GM18520 (cell line): ENCODE measurements at regions not wholly inside any gene's neighbourhood (a gene's known extent, or its start where the extent isn't known, plus 50 kb on each side); places are given as distances from the start of the nearest gene placed in this dataset.

Experiments used
- ATAC-seq: cut with Tn5 transposase; IDR thresholded peaks from one replicate; pipeline ENCODE4 v1.9.1; 2021; ENCODE audit not compliant: unreplicated experiment

DNA sequence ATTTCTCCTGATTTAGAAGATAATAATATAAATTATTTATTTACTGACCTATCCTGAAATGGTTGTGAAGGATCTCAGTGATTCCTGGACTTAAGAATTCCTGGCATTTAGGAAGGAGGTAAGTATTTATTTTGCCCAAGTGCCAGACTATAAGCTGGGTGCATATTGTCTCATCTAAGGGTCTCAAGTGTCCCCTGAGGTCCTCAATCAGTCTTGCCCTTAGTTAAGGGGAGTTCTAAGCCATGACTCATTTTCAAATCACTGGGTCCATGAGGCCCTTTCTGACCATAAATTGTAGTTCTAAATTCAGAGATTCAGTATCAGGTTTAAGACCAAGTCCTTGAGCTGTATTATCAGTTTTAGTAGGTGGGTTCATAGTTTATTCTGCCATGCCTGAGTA, 251.6 kb upstream of the MEOX2 start:
- no peak for ATAC-seq

DNA sequence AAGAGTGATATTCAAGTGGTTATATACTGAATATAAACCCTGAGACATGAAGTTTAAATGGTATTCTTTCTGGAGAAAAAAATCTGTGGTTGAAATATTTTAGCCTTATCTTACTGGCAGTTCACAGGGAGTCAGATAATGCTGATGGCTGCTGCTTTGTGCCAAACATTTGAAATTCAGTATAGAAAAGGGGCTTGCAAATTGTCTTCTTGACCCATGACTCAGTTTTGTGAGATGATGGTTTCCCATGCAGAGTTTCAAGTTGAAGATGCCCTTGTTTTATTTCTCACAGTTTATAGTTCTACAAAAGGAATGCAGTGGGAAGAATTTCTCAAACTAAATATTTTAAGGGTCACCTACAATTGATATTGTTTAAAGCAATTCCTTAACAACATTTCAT, 251.1 kb upstream of the MEOX2 start:
- no peak for ATAC-seq

DNA sequence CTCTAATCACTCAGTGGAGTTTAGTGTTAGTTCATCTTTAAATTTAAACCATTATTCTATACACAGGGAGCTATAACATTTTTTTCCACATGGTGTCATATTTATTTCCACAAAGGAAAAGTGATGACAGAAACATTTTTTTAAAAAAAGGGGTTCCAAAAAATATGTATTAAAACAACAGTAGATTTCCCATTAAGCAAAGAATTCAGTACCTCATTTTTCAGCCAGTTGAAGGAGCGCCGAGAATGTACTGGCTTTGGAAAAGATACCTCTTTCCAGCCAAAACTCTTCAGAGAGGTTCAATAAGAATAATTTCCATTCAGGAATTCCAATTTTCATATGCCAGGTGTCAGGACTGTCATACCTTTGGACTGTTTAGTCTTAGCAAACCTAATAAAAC, 250.5 kb upstream of the MEOX2 start:
- no peak for ATAC-seq

DNA sequence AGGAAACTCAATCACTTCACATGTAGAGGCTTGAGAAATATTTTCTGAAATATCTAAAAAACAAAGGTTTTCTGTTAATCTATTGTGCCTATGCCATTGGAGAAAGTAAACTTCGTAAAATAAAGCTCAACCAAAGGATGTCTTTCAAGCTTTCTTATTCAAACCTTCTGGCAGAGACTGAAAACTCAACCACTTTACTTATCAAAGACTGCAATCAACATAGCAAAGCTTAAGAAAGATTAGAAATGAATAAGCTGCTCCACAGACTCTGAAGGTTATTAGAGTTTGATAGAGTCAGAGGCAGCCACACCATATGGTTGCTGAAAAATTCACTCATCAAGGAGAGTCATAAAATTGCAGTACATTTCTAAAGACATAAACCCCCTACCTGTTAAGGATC, 245.8 kb upstream of the MEOX2 start:
- ATAC-seq: no peak

DNA sequence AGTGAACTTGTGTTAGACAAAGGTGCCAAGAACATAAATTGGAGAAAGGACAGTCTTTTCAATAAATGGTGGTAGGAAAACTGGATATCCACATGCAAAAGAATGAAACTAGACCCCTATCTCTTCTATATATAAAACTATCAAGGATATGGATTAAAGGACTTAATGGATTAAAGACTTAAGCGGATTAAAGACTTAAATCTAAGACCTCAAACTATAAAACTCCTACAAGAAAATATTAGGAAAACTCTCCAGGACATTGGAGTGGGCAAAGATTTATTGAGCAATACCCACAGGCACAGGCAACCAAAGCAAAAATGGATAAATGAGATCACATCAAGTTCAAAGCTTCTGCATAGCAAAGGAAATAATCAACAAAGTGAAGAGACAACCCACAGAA, 242.9 kb upstream of the MEOX2 start:
- ATAC-seq: no peak

DNA sequence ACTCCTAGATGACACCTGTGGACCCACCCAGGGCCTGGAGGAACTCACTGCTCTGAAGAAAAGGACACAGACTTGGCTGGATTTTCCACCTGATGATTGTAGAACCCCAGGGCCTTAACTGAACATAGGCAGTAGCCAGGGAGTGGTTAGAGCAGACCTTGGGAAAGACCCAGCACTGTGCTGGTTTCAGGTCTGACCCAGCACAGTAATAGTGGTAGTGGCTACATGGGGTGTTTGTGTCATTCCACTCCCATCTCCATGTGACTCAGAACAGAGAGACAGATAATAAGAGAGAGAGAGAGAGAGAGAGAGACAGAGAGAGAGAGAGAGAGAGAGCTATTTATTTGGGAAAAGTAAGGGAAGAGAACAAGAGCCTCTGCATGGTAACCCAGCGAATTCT, 239.1 kb upstream of the MEOX2 start:
- ATAC-seq: no peak

DNA sequence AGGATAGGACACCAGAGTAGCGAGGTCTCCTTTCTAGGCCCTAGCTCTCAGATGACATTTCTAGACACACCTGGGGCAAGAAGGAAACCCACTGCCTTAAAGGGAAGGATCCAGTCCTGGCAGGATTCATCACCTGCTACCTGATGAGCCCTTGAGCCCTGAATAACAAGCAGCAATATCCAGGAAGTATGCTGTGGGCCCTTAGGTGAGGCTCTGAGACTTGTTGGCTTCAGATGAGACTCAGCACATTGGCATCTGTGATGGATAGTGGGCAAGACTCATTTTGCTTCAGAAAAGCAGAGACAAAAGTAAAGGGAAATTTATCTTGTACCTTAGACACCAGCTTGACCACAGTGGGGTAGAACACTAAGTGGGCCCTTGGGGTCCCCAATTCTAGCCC, 238.4 kb upstream of the MEOX2 start:
- no peak for ATAC-seq

DNA sequence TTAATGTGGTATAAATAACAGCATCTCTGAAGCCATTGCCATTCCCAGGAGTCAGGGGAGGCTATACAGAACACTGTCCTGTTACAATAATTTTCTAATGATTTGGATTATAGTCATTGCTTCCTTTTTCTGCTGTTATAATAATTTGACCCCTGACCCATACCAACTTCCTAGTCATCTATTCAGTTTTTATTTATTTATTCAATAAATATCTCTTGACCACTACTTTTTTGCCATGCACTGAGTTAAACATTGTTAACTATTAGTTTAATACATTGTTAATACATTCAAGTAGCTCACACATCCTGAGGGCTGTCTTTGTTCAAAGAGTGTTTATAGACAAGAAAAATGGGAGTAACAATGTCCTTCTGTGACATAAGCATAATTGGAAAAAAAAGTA, 235.5 kb upstream of the MEOX2 start:
- no peak for ATAC-seq

DNA sequence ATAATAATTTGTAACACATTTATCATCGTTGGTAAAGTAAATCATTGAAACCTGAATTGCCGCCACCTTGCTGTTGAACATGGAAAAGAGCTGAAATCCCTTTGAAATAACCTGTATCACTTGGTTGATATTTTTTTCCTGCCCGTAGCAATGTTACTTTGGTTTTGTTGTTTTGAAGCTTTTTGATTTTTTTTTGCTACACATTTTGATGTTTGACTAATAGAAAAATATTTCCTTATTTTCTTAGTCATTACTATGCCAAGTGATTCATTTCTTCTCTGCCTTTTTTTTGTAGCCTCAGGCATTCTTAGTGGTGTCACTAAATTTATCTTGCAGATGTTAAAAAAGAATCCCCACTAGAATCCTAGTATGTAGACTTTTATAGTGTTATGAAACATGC, 235.1 kb upstream of the MEOX2 start:
- no peak for ATAC-seq

DNA sequence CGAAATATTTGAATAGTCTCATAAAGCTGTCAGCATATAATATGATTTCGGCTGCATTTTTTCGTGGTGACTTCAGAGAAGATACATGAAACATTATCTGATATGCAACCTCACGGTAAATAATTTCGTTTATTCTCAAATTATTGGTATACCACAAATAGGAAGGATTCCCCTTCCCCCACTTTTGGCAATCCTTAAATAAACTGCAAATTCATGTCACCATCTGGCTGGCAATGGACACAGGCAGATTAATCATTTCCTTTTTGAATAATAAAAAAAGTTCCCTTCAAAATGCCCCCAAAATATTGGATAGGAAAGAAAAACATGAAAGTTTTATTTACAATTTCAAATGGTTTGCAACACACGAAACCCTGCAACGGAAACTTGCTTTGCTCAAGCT, 234.5 kb upstream of the MEOX2 start:
- no peak for ATAC-seq

DNA sequence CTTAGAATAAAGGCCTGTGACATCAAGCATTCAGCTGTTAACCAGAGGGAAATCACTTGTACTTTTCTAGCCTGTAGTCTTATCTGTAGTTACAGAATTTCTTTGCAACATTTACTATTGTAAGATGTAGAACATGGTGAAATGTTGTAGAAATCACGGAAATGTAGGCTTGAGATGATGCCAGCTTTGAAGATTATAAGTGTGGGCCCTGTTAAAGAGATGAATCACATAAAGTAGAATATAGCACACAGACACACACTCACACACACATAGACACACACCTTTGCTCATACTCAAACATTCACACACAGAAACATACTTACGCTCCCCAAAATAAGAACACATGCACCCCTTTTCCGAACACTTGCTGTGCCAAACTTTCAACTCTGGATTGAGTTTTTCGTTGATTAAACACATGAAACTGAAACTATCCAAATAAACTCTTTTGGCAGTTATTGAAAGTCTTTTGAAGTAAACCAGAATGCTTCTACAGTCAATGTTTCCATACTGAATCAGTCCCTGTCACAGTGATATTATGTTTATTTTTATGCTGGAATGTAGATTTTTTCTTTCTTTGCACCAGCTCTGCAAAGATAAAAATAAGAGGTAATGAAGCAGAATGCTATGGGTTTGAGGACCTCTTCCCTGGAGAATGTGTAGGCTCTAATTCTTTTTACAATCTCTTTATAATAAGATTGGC, 230.3 kb upstream of the MEOX2 start:
- ATAC-seq: no peak

DNA sequence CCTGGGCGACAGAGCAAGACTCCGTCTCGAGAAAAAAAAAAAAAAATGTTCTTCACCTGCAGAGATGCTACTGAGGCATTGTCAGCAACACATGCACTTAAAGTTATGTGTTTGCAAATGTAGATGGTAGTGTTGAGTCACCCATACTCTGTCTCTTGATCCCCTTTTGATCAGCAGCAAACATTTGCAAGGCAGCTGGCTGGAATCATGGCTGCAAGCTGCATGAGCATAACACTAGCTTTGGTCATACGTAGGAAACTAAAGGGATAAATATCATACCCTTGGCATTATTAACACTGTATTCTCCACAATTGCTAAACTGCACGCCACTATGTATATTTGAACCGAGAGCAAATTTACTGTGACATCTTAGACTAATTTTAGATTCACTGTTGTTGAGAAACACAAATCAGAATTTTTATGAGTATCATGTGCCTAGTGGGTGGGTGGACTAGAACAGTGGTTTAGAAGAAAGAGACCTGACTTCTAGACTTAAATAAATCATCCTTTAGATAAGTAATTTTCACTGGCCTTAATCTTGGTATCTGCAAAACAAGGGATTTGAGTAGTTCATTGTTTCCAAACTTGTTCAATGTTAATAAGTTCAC, 229.3 kb upstream of the MEOX2 start:
- no peak for ATAC-seq

DNA sequence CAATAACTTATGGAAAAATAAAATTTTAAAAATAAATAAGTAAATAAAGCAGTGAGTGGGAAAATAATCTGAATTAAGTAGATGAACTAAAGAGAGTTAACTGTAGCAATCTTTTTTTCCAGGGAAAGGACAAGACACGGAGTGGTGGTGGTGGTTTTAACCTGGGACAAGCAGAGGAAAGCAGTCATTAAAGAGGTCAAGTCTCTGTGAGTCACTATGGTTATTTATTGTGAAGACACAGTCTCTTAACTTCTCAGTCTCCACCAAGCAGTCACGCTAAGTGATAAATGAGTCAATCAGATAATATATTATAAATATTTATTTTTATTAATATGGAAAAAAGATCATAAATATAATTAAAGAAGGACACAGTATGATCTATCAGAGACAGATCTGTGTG, 228.1 kb upstream of the MEOX2 start:
- no peak for ATAC-seq

DNA sequence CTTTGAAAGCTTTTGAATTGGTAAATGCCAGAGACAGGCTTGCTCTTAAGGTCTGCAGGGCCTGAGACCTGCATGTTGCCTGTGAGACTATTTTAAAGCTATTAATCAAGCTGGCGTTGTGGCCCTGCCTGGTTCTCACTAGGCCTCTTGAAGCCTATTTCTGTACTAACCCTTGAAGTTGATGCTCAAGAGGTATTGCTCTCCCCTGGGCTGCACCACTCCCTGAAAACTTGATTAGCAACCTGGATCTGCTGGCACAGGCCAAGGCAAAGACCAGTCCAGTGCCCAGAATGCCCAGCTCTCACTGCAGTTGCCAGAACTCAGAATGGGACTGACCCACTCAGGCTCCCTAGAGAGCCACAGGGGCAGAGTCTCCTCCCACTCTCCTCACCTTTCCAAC, 220.0 kb upstream of the MEOX2 start:
- no peak for ATAC-seq

DNA sequence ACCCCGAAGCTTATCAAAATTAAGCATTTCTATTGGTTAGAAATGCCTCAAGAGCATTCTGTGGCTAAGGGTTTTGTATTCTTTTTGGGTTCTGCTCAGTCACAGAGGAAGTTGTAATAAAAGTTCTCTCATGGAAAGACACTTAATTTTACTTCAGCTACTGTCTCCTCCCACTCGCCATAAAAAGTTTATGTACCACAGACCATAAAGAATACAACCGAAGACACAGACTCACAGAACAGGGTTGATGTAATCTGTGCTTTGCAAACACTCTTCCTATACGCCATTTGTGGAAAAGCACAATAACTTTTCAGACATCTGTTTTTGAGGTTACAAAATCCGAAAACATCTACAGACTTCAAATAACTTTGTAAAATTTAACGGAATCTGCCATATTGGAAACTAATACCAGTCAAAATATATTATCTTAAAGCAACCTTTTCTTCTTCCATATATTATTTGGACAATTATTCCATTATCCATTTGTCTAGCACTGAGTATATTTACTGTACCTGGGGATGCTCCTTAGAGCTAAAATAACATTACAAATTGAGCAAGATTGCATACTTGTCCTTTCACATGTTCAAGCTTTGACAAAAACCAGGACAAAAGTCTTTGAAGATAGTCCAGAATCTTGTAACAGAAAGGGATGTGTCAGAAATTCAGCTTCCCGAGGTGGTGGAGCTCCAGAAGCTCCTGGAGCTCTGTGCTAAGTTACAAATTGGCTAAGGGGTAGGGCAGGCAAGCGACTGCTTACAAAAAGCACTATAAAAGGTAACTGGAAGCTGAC, 219.0 kb upstream of the MEOX2 start:
- no peak for ATAC-seq

DNA sequence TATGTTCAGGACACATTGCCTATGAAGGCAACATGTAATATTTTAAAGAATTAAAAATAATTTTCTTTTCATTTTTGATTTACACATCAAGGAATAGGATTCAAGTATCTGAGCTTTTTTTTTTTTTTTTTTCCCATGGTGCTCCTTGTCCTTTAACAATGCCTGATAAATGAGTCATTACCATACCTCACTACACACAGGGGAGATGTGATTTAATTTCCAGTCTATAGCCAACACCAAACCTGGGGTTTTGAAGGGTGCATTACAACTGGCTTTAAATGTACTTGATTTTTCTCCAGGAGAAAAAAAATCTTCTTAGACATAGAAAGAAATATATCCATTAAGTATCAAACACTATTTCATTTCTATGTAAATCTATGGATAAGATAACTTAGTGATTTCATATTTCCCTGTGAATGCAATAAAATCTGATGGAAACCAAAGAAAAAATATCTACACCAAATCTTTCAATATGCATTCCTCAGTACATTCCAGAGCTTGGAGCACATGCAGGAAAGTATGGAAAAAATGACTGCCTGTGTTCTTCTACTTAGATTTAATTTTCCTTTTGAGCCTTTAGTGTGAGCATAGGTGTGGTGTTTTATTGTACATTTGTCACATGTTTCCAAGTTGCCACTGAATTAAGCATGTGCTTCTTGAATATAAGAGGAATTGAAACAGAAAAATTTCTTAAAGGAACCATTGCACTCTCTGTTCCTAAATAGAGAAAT, 204.8 kb upstream of the MEOX2 start:
- no peak for ATAC-seq

DNA sequence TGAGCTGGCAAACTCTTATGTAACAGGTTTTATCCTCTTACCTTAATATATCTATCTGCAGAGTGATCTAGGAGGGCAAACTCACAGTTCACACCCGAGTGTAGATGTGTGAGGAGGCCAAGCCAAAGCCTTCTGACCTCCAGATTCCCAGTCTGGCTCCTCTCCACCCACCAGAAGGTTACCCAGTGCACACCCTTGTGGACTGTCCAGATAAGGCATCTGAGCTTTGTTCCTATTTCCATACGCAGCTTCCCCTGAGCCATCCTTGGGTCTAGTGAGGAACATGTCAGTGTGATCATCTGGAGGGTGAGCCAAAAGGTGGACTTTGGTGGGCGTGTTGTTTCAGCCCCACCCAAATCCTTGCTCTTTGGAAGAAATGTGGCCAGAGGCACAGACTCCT, 203.0 kb upstream of the MEOX2 start:
- ATAC-seq: no peak

DNA sequence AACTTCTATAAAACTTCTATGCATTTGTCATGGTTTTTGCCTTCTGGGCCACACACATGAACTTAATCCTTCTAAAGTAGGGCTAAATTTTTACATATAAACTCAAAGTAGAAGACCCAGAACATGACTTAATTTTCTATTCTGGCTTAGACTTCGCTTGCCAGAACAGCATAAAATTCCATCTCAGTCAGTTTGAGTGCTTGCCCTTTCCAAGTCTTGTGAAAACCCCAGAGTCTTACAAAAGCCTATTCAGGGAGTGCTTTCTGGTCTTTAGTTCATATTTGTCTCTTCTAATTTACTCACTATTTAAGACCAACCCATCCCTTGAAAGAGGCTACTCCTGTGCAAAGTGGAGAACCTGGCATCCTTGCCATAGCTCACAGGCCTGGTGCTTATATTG, 201.6 kb upstream of the MEOX2 start:
- no peak for ATAC-seq

DNA sequence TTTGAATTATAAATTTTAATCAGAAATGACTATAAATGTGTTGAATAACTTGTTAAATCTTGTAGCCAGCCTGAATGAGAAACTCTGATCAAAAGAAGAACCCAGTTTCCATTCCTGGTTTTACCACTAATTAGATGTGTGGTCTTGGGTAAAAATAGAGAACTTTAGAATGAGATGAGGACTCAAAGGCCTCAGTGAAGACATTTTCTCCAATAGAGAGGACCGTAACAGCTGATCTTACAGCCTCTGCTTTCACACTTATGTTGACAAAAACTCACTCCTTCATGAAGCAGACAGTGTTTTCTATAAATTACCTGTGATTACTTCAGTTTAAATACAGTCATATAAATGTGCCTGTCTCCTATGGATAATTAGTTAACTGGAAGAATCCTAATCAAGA, 200.1 kb upstream of the MEOX2 start:
- ATAC-seq: no peak

DNA sequence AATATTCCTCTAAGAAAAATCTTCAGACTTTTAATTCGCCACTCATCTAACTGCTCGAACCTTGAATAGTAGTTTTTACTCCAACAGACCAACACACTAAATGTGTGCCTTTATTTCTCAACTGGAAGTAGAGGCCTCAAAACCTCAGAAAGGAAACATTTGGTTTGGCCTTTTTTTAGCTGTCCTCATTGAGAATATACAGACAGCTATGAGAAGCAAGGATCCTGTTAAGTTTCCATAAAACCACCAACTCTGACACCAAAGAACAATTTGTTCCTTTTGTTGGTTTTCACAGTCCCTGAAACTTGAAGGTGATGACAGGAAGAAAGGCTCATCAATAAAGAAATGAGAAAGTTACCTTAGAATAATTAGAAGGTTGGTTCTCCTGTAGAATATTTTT, 199.2 kb upstream of the MEOX2 start:
- ATAC-seq: no peak

DNA sequence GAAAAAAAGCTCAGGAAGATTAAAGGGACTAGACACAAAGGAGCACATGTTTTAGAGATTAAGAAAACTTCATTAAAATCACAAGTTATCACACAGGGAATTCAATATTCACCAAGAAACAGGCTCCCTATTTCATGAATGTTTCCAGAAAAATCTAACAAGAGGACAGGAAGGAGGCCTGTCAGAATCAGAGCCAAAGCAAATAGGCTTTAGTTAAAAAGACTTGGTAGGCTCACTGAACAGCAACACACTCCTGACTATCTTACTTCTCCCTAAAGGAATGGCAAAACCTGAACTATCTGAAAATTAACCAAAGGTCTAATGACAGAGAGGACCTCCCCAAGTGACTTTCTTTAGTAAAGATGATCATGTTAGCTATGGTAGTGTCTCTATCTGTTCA, 188.3 kb upstream of the MEOX2 start:
- no peak for ATAC-seq

DNA sequence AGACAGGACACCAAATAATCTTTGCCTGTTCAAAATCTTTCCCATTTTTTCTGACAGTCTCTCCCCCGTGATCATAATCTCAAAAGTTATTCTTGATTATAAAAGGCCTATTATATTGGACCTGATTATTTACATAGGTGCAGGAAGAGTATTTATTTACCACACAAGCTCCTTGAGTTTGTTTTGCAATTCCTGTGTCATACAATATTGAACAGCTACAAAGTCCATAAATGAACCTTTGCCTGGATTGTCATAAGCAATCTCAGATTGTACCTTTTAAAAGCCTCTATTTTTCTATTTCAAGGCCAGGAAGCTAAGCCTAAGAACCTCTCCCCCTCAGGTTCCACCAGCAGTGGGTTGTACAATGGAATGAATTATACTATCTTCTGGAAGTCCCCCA, 183.9 kb upstream of the MEOX2 start:
- no peak for ATAC-seq
